ENCODE measurements at regions not wholly inside any gene's neighbourhood (a gene's known extent, or its start where the extent isn't known, plus 50 kb on each side); places are given as distances from the start of the nearest gene placed in this dataset.

GRCh38 chr2:125935559-125935958 is 720.4 kb upstream of the GYPC start:
- no peaks in the 10 kb centered on the region for H3K27me3 ChIP-seq (ENCODE audit: control insufficient read depth in 2 of 2, insufficient read depth in 2 of 2, low read length in 2 of 2)
- no peak for DNase-seq
- no peak overlapping the region for H2AFZ ChIP-seq (ENCODE audit: insufficient read depth, low read depth, low read length, poor library complexity, severe bottlenecking)
- H3K27me3 Mint-ChIP-seq (ENCODE audit: low read depth in 3 of 3), result no peaks in the 10 kb centered on the region
- peaks cover 0 to 14% (median 7%) of the 10 kb centered on the region in 7 donors for H3K9me3 Mint-ChIP-seq
- no peaks in the 10 kb centered on the region for H3K36me3 Mint-ChIP-seq
- H3K4me1 ChIP-seq (ENCODE audit: control insufficient read depth in 1 of 2, insufficient read depth in 2 of 2, low read length in 2 of 2), result no peaks in the 10 kb centered on the region
- no CpG with 5 or more reads among the region's 2 CpGs for WGBS (ENCODE audit: insufficient coverage)
- no peak overlapping the region for H3K27ac ChIP-seq (ENCODE audit: low read depth in 1 of 2, low read length in 2 of 2)
- H3K4me3 Mint-ChIP-seq, result no peak overlapping the region
- peaks cover 3% of the 10 kb centered on the region in 2 donors for H3K9me3 ChIP-seq (replicated peaks in 1 of 2; ENCODE audit: control insufficient read depth in 1 of 2, insufficient read depth in 1 of 2, low read length in 2 of 2)
- H3K9ac ChIP-seq (ENCODE audit: insufficient read depth, low read length, poor library complexity, severe bottlenecking), result no peak overlapping the region
- TF ChIP-seq CTCF (IDR thresholded peaks at IDR 0.05), result no peak
- no peaks in the 10 kb centered on the region for H3K79me2 ChIP-seq (ENCODE audit: insufficient read depth, low read length)
- no peak overlapping the region for H3K27ac Mint-ChIP-seq
- H4K20me1 ChIP-seq (ENCODE audit: insufficient read depth, low read length), result no peaks in the 10 kb centered on the region
- H3K4me2 ChIP-seq (replicated peaks; ENCODE audit: extremely low read depth, low read length, poor library complexity, severe bottlenecking), result no peak overlapping the region
- no peaks in the 10 kb centered on the region for H3K36me3 ChIP-seq (replicated peaks in 1 of 2; ENCODE audit: control insufficient read depth in 1 of 2, insufficient read depth in 2 of 2, low read length in 2 of 2)
- H3K4me1 Mint-ChIP-seq, result no peaks in the 10 kb centered on the region
- no peak overlapping the region for H3K4me3 ChIP-seq (replicated peaks in 1 of 3; ENCODE audit: low read depth in 2 of 3, low read length in 3 of 3)
- intact Hi-C loops (cut with micrococcal nuclease), result no loop called here

- intact Hi-C loops (cut with micrococcal nuclease), result no loop called here
- 96% methylated on average over 22 of the region's 23 CpGs for WGBS (ENCODE audit: insufficient coverage)
- H3K4me3 ChIP-seq (replicated peaks in 1 of 3; ENCODE audit: low read depth in 2 of 3, low read length in 3 of 3), result no peak overlapping the region
- Mint-ChIP-seq H3K27ac (no peak overlapping the region), H3K36me3 (no peaks in the 10 kb centered on the region), H3K4me1 (no peaks in the 10 kb centered on the region), H3K9me3 (peaks cover 9 to 26% (median 15%) of the 10 kb centered on the region in 7 donors), H3K4me3 (no peak overlapping the region), H3K27me3 (ENCODE audit: low read depth in 3 of 3) (no peaks in the 10 kb centered on the region)
- TF ChIP-seq CTCF (IDR thresholded peaks at IDR 0.05), result no peak
- no peak for DNase-seq
- no peaks in the 10 kb centered on the region for H3K27me3 ChIP-seq (ENCODE audit: control insufficient read depth in 2 of 2, insufficient read depth in 2 of 2, low read length in 2 of 2)
- no peaks in the 10 kb centered on the region for H3K4me1 ChIP-seq (ENCODE audit: control insufficient read depth in 1 of 2, insufficient read depth in 2 of 2, low read length in 2 of 2)
- peaks cover 29% of the 10 kb centered on the region in 2 donors for H3K9me3 ChIP-seq (replicated peaks in 1 of 2; ENCODE audit: control insufficient read depth in 1 of 2, insufficient read depth in 1 of 2, low read length in 2 of 2)
- H3K79me2 ChIP-seq (ENCODE audit: insufficient read depth, low read length), result no peaks in the 10 kb centered on the region
- no peak overlapping the region for H3K27ac ChIP-seq (ENCODE audit: low read depth in 1 of 2, low read length in 2 of 2)
- H4K20me1 ChIP-seq (ENCODE audit: insufficient read depth, low read length), result no peaks in the 10 kb centered on the region
- H2AFZ ChIP-seq (ENCODE audit: insufficient read depth, low read depth, low read length, poor library complexity, severe bottlenecking), result no peak overlapping the region
- no peak overlapping the region for H3K9ac ChIP-seq (ENCODE audit: insufficient read depth, low read length, poor library complexity, severe bottlenecking)
- no peak overlapping the region for H3K4me2 ChIP-seq (replicated peaks; ENCODE audit: extremely low read depth, low read length, poor library complexity, severe bottlenecking)
- H3K36me3 ChIP-seq (replicated peaks in 1 of 2; ENCODE audit: control insufficient read depth in 1 of 2, insufficient read depth in 2 of 2, low read length in 2 of 2), result no peaks in the 10 kb centered on the region
These were observed 713.2 kb upstream of the GYPC start for GRCh38 chr2:125942585-125943424.
